HG02973 (cell line): ENCODE measurements at regions not wholly inside any gene's neighbourhood (a gene's known extent, or its start where the extent isn't known, plus 50 kb on each side); places are given as distances from the start of the nearest gene placed in this dataset.

Source experiments
- ATAC-seq: cut with Tn5 transposase; IDR thresholded peaks from one replicate; pipeline ENCODE4 v1.9.1; 2021; ENCODE audit warnings: moderate library complexity; ENCODE audit not compliant: unreplicated experiment

DNA sequence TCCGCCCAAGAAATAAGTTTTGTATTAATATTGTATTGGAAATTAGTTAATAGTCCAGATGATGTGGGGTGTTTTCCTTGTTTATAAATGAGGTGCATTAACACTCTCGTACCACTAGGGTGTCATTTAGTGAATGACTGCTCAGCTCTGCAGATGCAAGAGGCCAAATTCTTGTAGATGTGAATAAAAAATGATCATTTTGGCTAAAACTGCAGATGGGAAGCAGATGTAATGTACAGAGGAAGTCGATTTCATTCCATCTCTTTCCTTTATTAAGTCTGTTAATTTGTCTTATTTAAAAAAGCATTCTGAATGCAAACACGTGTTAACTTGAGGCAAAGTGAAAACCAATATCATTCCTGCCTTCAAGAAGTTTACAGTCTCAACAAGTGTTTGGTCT is 108.1 kb downstream of the DHX15 start:
- ATAC-seq: no peak

DNA sequence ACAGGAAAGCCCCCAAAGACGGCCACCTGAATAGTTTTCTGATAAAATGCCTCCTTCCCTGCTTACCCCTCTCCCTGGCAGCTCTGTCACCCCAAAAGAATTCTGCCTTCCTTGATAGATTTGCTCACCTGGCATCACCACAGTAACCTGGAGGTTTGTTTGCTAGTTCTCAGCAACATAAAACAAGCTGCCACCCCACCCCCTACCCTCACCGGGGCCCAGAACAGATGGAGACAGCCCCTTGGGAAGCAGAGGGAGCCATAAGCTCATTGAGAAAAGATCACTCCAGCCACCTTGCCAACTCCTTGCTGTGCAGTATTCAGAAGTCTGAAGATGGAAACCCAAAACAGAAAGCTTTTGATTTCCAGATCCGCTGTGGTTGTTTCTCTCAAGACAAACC is 108.6 kb downstream of the DHX15 start:
- ATAC-seq: no peak

DNA sequence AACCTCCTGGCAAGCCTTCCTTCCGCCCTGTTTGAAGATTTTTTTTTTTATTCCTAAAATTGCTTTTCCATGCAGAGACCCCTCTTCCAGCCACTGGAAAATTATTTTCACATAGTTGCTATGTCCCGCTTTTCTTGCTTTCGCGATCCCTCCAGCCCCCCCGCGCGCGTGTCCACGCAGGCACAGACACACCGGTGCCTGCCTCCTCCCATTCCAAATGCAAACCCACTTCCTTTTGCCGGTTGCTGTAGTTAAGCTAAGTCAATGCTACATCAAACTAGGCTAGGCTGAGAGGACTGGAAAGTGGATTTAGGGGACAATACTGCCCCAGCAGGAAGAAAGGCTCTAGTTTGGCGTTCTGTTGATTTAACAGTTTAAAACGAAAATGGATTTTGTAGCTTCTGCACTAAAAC is 111.0 kb downstream of the DHX15 start:
- no peak for ATAC-seq

DNA sequence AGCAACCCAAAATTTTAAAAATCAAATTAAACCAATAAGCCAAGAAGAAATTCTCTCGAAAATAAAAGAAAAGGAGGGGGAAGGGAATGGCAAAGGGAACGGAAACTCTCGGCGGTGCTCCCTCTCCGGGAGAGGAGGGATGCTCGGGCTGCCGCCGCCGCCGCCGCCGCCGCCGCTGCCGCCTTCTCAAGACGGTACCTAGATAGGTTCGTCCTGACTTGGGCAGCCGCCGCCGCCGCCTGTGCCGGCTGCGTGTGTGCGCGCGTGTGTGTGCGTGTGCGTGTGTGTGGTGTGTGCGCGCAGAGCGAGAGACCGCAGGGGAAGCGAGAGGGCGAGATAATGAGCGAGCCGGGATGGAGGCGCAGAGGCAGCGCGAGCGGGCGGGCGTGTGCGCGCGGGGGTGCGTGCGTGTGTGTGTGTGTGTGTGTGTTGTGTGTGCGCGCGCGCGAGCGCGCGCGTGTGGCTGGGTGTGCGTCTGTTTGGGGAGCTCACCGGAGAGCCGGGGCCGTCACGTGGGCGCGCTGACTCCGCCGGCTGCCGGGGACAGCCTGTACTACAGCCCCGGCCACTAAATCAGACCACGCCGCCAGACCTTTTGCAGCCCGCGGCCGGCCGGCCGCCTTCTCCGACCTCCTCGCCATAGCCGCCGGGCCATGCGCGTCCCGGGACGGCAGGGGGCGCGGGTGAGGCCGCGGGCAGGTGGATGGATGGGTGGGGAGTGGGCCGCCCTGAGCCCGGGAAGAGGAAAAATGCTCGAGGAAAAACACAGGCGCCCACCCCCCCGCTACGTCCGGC is 111.6 kb downstream of the DHX15 start:
- ATAC-seq: peak; percentile 61

DNA sequence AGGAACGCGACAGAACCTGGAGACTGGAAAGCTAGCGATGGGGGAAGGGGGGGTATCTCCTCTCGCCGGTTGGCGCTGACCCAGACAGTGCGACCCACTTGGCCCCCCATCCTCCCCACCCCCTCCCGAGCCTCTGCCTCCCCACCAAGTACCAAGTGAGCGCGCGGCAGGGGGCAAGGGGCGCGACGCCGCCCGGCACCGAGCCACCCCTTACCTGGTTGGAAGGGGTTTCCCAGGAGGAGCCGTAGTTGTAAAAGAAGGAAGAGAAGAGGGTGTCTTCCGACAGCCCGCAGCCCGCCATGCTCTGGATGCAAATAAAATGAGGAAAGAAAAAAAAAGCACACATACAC is 112.2 kb downstream of the DHX15 start:
- ATAC-seq: no peak

DNA sequence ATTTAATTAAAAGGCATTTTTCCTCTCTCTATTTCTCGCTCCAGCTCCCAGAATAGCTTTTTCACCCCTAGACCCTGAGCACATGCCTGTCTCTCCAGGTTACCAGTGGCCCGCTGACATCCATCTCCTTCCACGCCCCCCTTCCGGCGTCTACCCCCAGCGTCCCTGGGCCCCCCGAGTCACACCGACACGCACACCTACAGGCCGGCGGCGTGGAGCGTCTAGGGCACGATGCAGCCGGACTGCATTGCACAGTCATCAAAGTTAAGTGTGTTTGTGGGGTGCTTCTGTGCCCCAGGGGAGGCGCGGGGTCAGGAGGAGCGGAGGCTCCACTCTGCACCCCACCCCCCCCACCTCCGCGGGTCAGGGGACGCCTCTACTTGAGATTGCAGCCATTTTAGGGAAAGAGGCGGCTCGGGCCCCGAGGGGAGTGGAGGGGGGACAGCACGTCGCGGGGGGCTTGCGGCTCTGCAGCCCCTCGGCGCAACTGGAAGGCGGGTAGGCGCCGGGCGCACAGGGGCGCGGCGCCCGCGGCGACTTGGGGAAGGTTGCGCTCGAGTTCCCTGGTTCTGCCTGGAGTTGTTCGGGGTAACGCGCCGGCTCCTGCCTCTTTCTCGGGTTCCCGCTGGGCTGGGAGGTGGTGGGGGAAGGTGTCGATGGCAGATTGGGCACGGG is 112.7 kb downstream of the DHX15 start:
- no peak for ATAC-seq

DNA sequence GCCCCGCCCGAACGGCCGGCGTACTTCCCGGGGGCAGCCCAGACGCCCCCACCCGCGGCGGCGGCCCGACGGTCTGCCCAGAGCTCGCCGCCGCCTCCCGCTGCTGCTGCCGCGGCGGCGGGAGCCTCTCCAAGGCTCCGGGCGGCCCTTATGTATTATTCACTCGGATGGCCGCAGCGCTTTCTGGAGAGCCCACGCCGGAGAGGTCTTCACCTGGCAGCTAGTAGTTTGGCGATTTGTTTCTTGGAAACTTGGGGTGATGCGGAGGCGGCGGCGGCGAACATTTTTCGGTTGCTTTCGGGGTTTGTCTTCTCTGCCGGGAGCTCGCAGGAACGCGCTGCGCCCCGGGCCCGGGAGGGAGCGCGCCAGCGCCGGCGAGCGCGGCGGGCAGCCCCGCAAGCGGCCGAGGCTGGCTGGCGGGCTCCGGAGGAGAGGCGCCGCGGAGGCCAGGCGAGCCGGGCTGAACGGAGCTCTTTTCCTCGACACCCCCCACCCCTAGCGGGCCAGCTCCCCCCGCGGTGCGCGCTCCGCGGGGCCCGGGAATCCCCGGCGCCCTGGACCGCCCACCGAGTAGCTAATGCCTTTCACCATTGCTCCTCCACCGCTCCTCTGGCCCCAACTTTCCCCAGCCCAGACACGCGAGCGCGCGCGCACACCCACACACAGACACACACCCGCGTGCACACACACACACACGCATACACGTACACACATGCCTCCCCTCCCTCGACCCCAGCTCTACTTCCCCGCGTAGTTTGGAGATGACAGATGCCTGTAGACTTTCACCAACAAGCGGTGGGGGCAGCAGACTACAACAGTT is 113.5 kb downstream of the DHX15 start:
- ATAC-seq: no peak

DNA sequence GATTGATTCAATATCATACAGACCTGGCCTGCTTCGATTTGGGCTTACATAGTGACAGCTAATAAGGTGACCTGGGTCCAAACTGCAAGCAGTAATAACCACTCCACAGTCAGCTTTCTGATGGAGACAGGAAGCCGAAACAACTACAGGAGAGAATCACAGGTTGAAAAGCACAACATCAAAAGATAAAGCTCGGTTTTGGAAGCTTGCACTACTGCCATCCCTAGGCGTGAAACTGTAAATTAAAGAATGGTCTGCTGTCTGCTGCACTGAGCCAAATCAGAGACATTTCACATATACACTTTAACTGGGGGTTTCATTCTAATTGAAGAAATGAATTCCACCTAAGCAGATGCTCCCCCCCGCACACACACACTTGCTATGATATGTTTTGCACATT is 116.3 kb downstream of the DHX15 start:
- no peak for ATAC-seq

DNA sequence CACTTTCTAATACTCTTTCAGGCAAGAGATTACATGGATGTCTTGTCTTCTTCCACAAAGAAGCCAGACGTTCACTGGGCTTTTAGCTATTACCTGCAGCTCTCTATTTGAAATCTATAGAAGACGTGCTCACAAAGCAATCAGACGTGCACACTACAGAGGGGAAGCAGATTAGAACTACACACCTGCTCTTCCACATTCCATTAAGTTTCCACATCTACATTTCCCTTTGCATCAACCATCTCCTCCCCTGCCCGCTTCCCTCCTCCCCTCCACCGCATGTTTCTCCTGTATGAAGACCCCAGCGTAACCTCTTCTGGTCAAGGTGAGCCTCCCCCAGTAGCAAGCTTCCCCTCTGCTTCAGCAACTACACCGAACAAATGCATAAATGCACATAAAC is 119.8 kb downstream of the DHX15 start:
- no peak for ATAC-seq

DNA sequence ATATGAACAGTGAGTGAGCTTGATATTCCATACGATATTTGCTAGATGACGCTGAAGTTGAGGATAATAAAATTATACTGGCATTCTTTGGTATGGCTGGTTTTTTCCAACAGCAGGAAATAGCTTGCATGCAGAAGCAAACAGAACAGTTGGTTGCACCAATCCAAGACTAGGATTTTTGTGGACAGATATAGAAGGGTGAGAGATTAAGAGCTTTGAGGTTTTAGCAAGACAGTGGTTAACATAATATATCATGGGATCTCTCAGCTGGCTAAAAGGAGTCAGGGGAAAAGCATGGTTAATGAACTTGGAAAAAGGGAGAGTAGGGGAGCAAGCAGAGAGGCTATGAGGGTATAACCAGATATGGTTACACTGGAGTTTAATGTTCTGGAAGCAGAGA is 127.9 kb downstream of the DHX15 start:
- no peak for ATAC-seq

DNA sequence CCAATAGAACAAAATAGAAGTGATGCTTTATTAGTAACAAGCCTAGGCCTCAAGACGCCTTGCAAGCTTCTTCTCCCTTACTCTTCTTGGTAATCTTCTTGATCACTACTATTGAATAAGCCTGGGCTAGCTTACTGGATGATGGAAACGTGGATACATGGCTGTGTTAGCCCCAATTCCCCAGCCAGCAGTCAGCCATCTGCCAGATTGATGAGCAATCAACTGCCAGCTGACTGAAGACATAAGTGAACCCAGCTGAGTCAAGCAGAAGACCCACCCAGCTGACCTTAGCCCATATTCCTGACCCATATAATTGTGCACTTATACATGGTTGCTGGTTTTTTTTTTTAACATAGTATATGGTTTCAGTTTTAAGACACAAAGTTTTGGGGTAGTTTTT is 130.4 kb downstream of the DHX15 start:
- ATAC-seq: no peak

DNA sequence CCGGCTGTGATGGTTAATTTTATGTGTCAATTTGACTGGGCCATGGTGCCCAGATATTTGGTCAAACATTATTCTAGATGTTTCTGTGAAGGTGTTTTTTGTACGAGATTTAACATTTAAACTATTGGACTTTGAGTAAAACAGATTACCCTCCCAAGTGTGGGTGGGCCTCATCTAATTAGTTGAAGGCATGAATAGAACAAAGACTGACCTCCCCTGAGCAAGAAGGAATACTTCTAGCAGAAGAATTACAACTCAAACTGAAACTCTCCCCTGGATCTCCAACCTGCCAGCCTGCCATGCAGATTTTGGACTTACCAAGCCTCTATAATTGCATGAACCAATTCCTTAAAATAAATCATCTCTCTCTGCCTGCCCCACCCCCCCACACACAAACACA is 132.5 kb downstream of the DHX15 start:
- ATAC-seq: no peak

DNA sequence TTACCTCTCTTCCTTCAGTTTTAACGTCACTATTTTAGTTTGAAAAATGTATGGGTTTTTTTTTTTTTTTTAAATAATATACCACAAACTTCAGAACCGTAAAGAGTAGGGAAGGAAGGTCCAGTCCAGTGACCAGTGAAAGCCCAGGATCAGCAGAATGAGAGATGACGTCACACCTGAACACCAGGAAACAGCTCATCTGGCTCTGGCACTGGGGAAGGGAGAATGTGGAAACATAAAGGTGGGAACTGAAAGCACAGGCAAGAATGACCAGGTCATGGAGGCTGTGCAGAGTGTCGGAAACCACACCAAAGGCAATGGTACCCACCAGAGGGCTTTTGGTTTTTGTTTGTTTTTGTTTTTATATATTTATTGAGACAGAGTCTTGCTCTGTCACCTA is 141.2 kb downstream of the DHX15 start:
- no peak for ATAC-seq

DNA sequence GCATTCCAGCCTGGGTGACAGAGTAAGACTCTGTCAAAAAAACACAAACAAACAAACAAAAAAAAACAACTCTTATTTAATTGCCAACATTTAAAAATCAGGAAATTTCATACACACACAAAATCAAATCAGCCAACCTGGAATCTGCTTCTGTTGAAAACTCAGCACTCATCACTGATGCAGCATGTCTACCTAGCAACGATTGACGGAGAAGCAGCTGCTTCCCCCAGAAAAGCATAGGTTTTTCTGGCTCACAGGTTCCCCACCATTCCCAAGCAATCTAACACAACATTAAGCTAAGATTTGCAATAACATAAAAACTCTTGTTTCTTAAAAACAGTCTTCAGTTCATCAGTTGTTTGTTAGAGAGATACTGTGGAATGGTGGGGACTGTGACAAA is 143.6 kb downstream of the DHX15 start:
- ATAC-seq: no peak

DNA sequence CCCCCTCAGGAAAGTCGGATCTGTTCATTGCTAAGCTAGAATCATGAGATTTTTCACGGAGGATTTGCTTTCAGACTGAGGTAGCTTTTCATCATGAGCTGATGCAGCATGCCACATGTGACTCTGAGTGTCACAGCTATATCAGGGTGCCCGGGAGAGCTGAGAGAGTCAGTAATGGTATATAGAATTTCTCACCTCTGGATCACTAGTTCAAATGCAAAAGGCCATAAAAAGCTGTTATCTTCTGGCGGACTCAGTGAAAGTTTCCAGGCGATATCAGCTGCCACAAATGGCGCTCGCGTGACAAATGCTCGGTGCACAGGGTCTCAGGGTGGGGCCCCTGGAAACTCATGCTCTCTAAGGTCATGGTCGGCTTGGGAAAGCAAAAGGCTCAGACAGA is 150.1 kb downstream of the DHX15 start:
- ATAC-seq: no peak

DNA sequence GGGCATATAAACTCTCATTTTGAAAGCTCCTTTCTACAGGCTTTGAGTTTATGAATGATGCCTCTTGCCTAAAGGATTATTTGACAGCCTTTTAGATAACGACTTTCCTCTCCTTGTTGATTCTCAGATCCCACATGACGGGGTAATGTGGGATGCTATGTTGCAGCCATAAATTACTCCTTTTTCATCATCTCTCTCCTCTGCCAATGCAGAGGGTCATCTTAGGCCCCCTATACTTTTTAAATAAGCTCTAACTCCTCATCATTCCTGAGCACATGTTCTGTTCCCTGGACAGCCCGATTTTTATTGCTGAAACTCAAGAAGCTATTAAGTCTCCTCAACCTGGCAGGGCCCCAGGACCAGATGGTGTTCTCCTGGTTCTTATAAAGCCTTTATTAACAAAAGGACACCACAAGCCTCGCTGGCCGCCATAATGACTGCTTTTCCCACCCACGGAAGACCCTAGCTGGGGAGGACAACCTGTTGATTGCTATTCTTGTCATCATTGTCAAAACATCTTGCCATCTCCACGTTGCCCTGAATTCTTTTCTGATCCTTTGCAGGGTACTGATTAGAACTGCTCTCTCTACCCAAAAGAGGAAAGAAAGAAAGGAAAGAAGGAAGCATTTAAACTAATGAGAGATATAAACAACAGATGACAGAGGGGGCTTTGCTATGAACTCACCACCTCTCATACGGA is 150.7 kb downstream of the DHX15 start:
- no peak for ATAC-seq

DNA sequence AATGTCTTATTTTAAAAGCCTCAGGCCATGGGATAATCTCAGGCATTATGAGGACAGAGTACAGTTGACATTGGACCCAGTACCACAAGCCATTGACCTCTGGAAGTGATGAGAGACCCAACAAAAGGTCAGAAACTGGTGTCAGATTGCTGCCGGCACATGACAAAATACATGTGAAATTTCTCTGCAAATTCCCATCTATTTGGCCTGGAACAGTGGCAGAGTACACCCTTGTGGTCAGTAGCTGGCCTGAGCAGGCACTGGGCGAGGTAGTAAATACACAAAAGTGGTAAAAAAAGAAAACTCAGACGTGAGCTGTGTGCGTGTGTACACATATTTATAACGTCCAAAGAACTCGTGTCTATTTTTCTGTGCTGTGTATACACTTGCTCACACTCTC is 155.5 kb downstream of the DHX15 start:
- no peak for ATAC-seq

DNA sequence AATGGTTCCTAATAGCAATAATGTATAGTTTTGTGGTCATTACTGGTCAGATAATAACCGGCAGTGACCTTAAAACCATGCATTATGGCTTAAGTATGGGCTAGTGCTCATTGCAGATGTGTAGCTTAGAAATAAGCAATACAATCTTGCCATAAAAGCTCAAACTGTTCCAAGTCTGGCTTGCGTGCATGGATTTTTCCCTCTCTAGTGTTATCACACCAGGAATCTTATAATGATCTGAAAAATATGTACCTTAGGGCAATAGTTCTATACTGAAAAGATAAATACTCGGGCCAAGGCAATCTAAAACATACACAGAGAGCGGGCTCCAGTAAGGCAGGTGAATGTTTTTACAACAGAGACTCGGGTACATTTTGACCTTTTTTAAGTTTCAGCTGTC is 157.8 kb downstream of the DHX15 start:
- no peak for ATAC-seq

DNA sequence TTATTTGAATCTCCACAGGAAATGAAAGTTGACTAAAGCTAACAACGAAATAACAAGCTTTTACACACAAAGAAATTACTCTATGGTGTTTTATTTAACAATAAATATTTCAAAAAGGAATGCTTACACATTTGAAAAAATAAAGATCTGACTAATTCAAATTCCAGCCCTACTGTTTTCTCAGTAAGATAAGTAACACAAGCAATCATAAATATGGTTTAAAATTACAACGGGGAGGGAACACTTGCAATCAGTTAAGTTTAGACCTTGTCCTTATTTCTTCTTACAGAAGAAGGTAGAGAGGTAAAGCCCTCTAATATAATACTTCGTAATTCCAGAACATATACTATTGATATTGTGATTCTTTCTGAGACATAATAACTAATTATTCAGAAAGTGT is 158.5 kb downstream of the DHX15 start:
- ATAC-seq: no peak

DNA sequence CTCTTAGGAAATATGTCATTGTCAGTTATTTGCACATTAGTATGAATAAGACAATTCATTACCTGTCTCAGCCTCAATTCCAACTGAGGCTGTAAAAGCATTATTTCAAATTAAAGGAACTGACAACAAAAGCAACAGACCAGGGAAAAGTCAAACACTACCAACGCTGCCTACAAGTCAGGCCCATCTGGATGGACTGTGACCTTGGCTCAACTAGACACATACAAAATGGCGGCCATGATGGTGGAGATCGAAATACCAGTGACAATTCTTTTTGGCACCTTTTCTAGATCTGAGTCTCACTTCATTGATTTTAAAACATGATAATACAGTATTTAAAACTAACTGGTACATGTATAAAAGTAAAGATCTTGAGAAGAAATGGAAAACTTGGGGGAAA is 160.7 kb downstream of the DHX15 start:
- no peak for ATAC-seq

DNA sequence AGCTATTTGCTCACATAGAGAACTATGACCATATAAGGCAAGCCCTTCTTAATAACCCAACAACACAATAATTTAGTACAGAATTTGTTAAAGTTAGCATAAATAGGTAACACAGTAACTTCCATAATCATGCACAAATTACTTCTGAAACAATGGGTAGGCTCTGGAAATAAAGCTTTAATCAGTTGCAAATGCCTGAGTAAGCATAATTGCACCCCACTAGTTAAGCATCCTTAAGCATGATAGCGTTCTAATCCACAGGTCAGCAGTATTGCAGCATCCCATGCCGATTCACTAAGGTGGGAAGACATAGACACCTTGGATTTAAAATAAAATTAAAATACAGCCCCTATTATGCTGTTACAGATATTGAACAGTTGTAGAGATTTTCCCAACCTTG is 161.7 kb downstream of the DHX15 start:
- ATAC-seq: no peak
